H9 (cell line): ENCODE measurements at regions not wholly inside any gene's neighbourhood (a gene's known extent, or its start where the extent isn't known, plus 50 kb on each side); places are given as distances from the start of the nearest gene placed in this dataset.

Source experiments
- DNase-seq: peaks from one replicate; pipeline ENCODE4 v3.0.0-alpha.2; 2017
- H2AFZ ChIP-seq: one replicate; pipeline ENCODE4 v1.6.1; 2013; ENCODE audit warnings: mild to moderate bottlenecking, low read length, control low read depth, moderate library complexity
- H2AK5ac ChIP-seq: 2 replicates; pipeline ENCODE4 v1.6.1; 2013; ENCODE audit warnings: low read length, control low read depth, mixed read lengths; ENCODE audit not compliant: insufficient read length
- H2BK120ac ChIP-seq: one replicate; pipeline ENCODE4 v1.6.1; 2013; ENCODE audit warnings: low read depth, mild to moderate bottlenecking, low read length, control low read depth, inconsistent platforms; ENCODE audit not compliant: poor library complexity, severe bottlenecking
- H2BK12ac ChIP-seq: 2 replicates; pipeline ENCODE4 v1.6.1; 2013; ENCODE audit warnings: low read length, control low read depth, mixed read lengths, low read depth; ENCODE audit not compliant: insufficient read length
- H2BK15ac ChIP-seq: 2 replicates; pipeline ENCODE4 v1.6.1; 2013; ENCODE audit warnings: low read depth, low read length, control low read depth
- H2BK20ac ChIP-seq: one replicate; pipeline ENCODE4 v1.6.1; 2013; ENCODE audit warnings: low read depth, mild to moderate bottlenecking, low read length, control low read depth, inconsistent platforms; ENCODE audit not compliant: poor library complexity, severe bottlenecking
- H2BK5ac ChIP-seq: 2 replicates; pipeline ENCODE4 v1.6.1; 2013; ENCODE audit warnings: low read length, control low read depth, mixed read lengths; ENCODE audit not compliant: insufficient read length
- H3K14ac ChIP-seq: 2 replicates; pipeline ENCODE4 v1.6.1; 2013; ENCODE audit warnings: low read length, control low read depth; ENCODE audit not compliant: insufficient read depth
- H3K18ac ChIP-seq: 2 replicates; pipeline ENCODE4 v1.6.1; 2013; ENCODE audit warnings: low read depth, mild to moderate bottlenecking, mixed read lengths, low read length, control low read depth; ENCODE audit not compliant: insufficient read length
- H3K23ac ChIP-seq: 2 replicates; pipeline ENCODE4 v1.6.1; 2013; ENCODE audit warnings: low read length, control low read depth, mixed read lengths, low read depth; ENCODE audit not compliant: insufficient read length
- H3K23me2 ChIP-seq: 2 replicates; pipeline ENCODE4 v1.6.1; 2013; ENCODE audit warnings: low read depth, mild to moderate bottlenecking, mixed read lengths, low read length, control low read depth; ENCODE audit not compliant: insufficient read length, poor library complexity, severe bottlenecking
- H3K27ac ChIP-seq: 2 replicates; pipeline ENCODE4 v1.5.1; 2013; ENCODE audit warnings: low read length, control low read depth, mixed read lengths, low read depth; ENCODE audit not compliant: insufficient read length
- H3K27me3 ChIP-seq: 2 replicates; pipeline ENCODE4 v1.6.1; 2013; ENCODE audit warnings: low read length, control low read depth, inconsistent platforms; ENCODE audit not compliant: insufficient read depth
- H3K4ac ChIP-seq: 2 replicates; pipeline ENCODE4 v1.6.1; 2013; ENCODE audit warnings: low read depth, mild to moderate bottlenecking, control low read depth, inconsistent platforms, low read length, moderate library complexity
- H3K4me1 ChIP-seq: 2 replicates; pipeline ENCODE4 v1.6.1; 2013; ENCODE audit warnings: low read length, control low read depth, inconsistent platforms; ENCODE audit not compliant: insufficient read depth
- H3K4me2 ChIP-seq: 2 replicates; pipeline ENCODE4 v1.6.1; 2013; ENCODE audit warnings: low read length, control low read depth, mixed read lengths; ENCODE audit not compliant: insufficient read length, insufficient read depth
- H3K56ac ChIP-seq: 2 replicates; pipeline ENCODE4 v1.6.1; 2013; ENCODE audit warnings: low read depth, mild to moderate bottlenecking, mixed read lengths, low read length, control low read depth; ENCODE audit not compliant: insufficient read length
- H3K79me1 ChIP-seq: 2 replicates; pipeline ENCODE4 v1.6.1; 2013; ENCODE audit warnings: low read depth, mild to moderate bottlenecking, moderate library complexity, low read length, control low read depth, inconsistent platforms; ENCODE audit not compliant: insufficient read depth, poor library complexity, severe bottlenecking
- H3K79me2 ChIP-seq: 2 replicates; pipeline ENCODE4 v1.6.1; 2013; ENCODE audit warnings: low read length, control low read depth, inconsistent platforms; ENCODE audit not compliant: insufficient read depth
- H3K9ac ChIP-seq: 2 replicates; pipeline ENCODE4 v1.6.1; 2013; ENCODE audit warnings: low read length, control low read depth, mixed read lengths; ENCODE audit not compliant: insufficient read length; ENCODE audit errors: extremely low read depth
- H3K9me3 ChIP-seq: one replicate; pipeline ENCODE4 v1.6.1; 2013; ENCODE audit warnings: low read depth, low read length, inconsistent platforms; ENCODE audit not compliant: control insufficient read depth
- H3T11ph ChIP-seq: one replicate; pipeline ENCODE4 v1.6.1; 2013; ENCODE audit warnings: mild to moderate bottlenecking, low read length, control low read depth, inconsistent platforms
- H4K20me1 ChIP-seq: one replicate; pipeline ENCODE4 v1.6.1; 2013; ENCODE audit not compliant: control insufficient read depth, insufficient read length, insufficient read depth
- H4K5ac ChIP-seq: 2 replicates; pipeline ENCODE4 v1.6.1; 2013; ENCODE audit warnings: low read depth, mild to moderate bottlenecking, mixed read lengths, low read length, control low read depth; ENCODE audit not compliant: insufficient read length
- H4K8ac ChIP-seq: replicated peaks from 2 replicates; pipeline ENCODE4 v1.6.1; 2013; ENCODE audit warnings: low read length, control low read depth, mixed read lengths, low read depth; ENCODE audit not compliant: insufficient read length
- H4K91ac ChIP-seq: 2 replicates; pipeline ENCODE4 v1.6.1; 2013; ENCODE audit warnings: low read depth, mild to moderate bottlenecking, moderate library complexity, mixed read lengths, low read length, control low read depth; ENCODE audit not compliant: insufficient read length
- H3K27ac Mint-ChIP-seq, 3 experiments: 2 replicates in 2 of 3; 3 replicates in 1 of 3; pipeline ENCODE4 v1.8.0; 2020 to 2021; ENCODE audit warnings: mixed read lengths in 3 of 3, mild to moderate bottlenecking in 1 of 3, moderate library complexity in 1 of 3
- H3K27me3 Mint-ChIP-seq: 2 replicates; pipeline ENCODE4 v1.8.0; 2021; ENCODE audit warnings: low read depth, mild to moderate bottlenecking, moderate library complexity, mixed read lengths
- H3K36me3 Mint-ChIP-seq, 3 experiments: 2 replicates in 2 of 3; 3 replicates in 1 of 3; pipeline ENCODE4 v1.8.0; 2020 to 2021; ENCODE audit warnings: low read depth in 3 of 3, mixed read lengths in 3 of 3; ENCODE audit not compliant: insufficient read depth in 1 of 3
- H3K4me1 Mint-ChIP-seq, 2 experiments: 2 replicates each; pipeline ENCODE4 v1.8.0; 2020; ENCODE audit warnings: mixed read lengths in 2 of 2
- H3K4me3 Mint-ChIP-seq, 2 experiments: 2 replicates in 1 of 2; 3 replicates in 1 of 2; pipeline ENCODE4 v1.8.0; 2020 to 2021; ENCODE audit warnings: mild to moderate bottlenecking in 2 of 2, mixed read lengths in 2 of 2, moderate library complexity in 1 of 2
- H3K9me3 Mint-ChIP-seq, 2 experiments: 2 replicates in 1 of 2; 3 replicates in 1 of 2; pipeline ENCODE4 v1.8.0; 2020; ENCODE audit warnings: mild to moderate bottlenecking in 2 of 2, mixed read lengths in 2 of 2, moderate library complexity in 1 of 2
- WGBS: extraction: QIAGEN DNeasy Blood & Tissue Kit; methylation state at CpG from one replicate; pipeline ENCODE4 v1.1.7; 2013; ENCODE audit warnings: missing lambda C conversion rate, low lambda C conversion rate, mixed read lengths; ENCODE audit not compliant: insufficient read length; ENCODE audit errors: extremely low coverage; 5-methylcytosine and 5-hydroxymethylcytosine counted together
- TF ChIP-seq, protein P1 (sequence below): fragments of 200-600 bp; sonication (generic); conservative IDR thresholded peaks from 3 replicates; pipeline ENCODE4 v1.8.0; 2021; ENCODE audit warnings: antibody characterized with exemption, mild to moderate bottlenecking

DNA sequence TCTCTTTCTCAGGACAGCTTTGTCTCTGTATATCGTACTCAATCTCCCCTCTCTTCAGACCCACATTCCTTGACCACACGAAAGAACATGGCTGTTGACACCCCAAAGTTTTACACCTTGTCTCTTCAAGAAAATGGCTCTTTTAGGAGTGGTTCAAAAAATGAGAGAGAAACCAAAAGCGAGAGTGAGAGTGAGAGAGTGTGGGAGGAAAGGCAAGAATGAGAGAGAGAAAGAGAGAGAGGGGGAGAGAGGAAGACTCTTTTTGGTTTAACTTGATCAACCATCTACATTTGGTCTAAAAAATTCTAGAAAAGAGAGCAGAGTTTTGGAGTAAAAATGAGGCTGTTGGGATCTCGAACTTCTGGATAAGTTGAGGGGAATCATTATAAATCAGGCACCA, 581.8 kb upstream of the WWC1 start:
- Histone ChIP-seq H4K91ac (no peak overlapping the region), H2AK5ac (no peak overlapping the region), H2AFZ (no peak overlapping the region), H2BK120ac (no peak overlapping the region), H4K8ac (no peak overlapping the region), H3K18ac (no peak overlapping the region), H3K23ac (no peak overlapping the region), H3K79me2 (no peaks in the 10 kb centered on the region), H3K4ac (no peak overlapping the region), H4K20me1 (no peaks in the 10 kb centered on the region), H3K9ac (no peak overlapping the region), H3K79me1 (no peaks in the 10 kb centered on the region), H3K56ac (no peak overlapping the region), H3K9me3 (no peaks in the 10 kb centered on the region), H4K5ac (no peak overlapping the region), H3K23me2 (no peaks in the 10 kb centered on the region), H3K4me2 (no peak overlapping the region), H2BK5ac (no peak overlapping the region), H2BK15ac (no peak overlapping the region), H2BK20ac (no peak overlapping the region), H2BK12ac (no peak overlapping the region), H3K4me1 (no peaks in the 10 kb centered on the region), H3K27ac (no peak overlapping the region), H3T11ph (no peak overlapping the region), H3K14ac (no peak overlapping the region), H3K27me3 (no peaks in the 10 kb centered on the region)
- Mint-ChIP-seq H3K36me3 (no peaks in the 10 kb centered on the region), H3K27ac (no peak overlapping the region), H3K9me3 (no peaks in the 10 kb centered on the region), H3K27me3 (no peaks in the 10 kb centered on the region), H3K4me1 (no peaks in the 10 kb centered on the region), H3K4me3 (no peak overlapping the region)
- TF ChIP-seq, protein P1, sequence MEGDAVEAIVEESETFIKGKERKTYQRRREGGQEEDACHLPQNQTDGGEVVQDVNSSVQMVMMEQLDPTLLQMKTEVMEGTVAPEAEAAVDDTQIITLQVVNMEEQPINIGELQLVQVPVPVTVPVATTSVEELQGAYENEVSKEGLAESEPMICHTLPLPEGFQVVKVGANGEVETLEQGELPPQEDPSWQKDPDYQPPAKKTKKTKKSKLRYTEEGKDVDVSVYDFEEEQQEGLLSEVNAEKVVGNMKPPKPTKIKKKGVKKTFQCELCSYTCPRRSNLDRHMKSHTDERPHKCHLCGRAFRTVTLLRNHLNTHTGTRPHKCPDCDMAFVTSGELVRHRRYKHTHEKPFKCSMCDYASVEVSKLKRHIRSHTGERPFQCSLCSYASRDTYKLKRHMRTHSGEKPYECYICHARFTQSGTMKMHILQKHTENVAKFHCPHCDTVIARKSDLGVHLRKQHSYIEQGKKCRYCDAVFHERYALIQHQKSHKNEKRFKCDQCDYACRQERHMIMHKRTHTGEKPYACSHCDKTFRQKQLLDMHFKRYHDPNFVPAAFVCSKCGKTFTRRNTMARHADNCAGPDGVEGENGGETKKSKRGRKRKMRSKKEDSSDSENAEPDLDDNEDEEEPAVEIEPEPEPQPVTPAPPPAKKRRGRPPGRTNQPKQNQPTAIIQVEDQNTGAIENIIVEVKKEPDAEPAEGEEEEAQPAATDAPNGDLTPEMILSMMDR, result no peak
- DNase-seq, result no peak
- no CpG with 5 or more reads among the region's 4 CpGs for WGBS
